SIG-M5 treated with dmso at 0.1 percent for 504 hours (cell line): ENCODE measurements at regions not wholly inside any gene's neighbourhood (a gene's known extent, or its start where the extent isn't known, plus 50 kb on each side); places are given as distances from the start of the nearest gene placed in this dataset.

ENCODE experiments used
- DNase-seq: peaks from one replicate; lab custom pipeline; 2025; ENCODE audit not compliant: unreplicated experiment; lab: John Stamatoyannopoulos, UW

- DNase-seq: no peak
Measured at GRCh38 chr9:7988644-7989280, 189.2 kb upstream of the DMAC1 start.

- no peak for DNase-seq
Measured at GRCh38 chr9:7984692-7985091, 185.1 kb upstream of the DMAC1 start.

- DNase-seq: no peak
Measured at GRCh38 chr9:7984203-7984602, 184.6 kb upstream of the DMAC1 start.

GRCh38 chr9:7983490-7983889 is 183.9 kb upstream of the DMAC1 start:
- no peak for DNase-seq

- DNase-seq: no peak
Measured at GRCh38 chr9:7982907-7983306, 183.3 kb upstream of the DMAC1 start.

GRCh38 chr9:7980691-7981289 is 181.2 kb upstream of the DMAC1 start:
- no peak for DNase-seq

- DNase-seq: no peak
Measured at GRCh38 chr9:7980041-7980440, 180.5 kb upstream of the DMAC1 start.

- no peak for DNase-seq
Measured at GRCh38 chr9:7979611-7980010, 180.0 kb upstream of the DMAC1 start.

GRCh38 chr9:7977586-7977985 is 178.0 kb upstream of the DMAC1 start:
- no peak for DNase-seq

GRCh38 chr9:7976856-7977255 is 177.3 kb upstream of the DMAC1 start:
- DNase-seq: peak; percentile 76

GRCh38 chr9:7976167-7976755 is 176.7 kb upstream of the DMAC1 start:
- DNase-seq: peak; percentile 94

- DNase-seq: no peak
Measured at GRCh38 chr9:7975336-7975735, 175.8 kb upstream of the DMAC1 start.

- peak; percentile 78 for DNase-seq
Measured at GRCh38 chr9:7974335-7974960, 174.9 kb upstream of the DMAC1 start.

GRCh38 chr9:7973123-7973522 is 173.5 kb upstream of the DMAC1 start:
- DNase-seq: no peak

GRCh38 chr9:7970681-7971330 is 171.2 kb upstream of the DMAC1 start:
- peak; percentile 63 for DNase-seq

- no peak for DNase-seq
Measured at GRCh38 chr9:7968687-7969086, 169.1 kb upstream of the DMAC1 start.

GRCh38 chr9:7967851-7968250 is 168.3 kb upstream of the DMAC1 start:
- DNase-seq: no peak

- peak; percentile 81 for DNase-seq
Measured at GRCh38 chr9:7967093-7967827, 167.7 kb upstream of the DMAC1 start.

GRCh38 chr9:7965063-7965462 is 165.5 kb upstream of the DMAC1 start:
- no peak for DNase-seq

GRCh38 chr9:7963026-7963425 is 163.4 kb upstream of the DMAC1 start:
- DNase-seq: no peak

GRCh38 chr9:7961076-7961475 is 161.5 kb upstream of the DMAC1 start:
- DNase-seq: no peak
